B cell (primary cell): ENCODE measurements at regions not wholly inside any gene's neighbourhood (a gene's known extent, or its start where the extent isn't known, plus 50 kb on each side); places are given as distances from the start of the nearest gene placed in this dataset.

ENCODE experiments used
- EZH2 ChIP-seq: IDR thresholded peaks from 2 replicates; pipeline ENCODE4 v1.6.1; 2012; ENCODE audit warnings: borderline replicate concordance, low read depth, mild to moderate bottlenecking, moderate library complexity, low read length; ENCODE audit not compliant: insufficient read depth, poor library complexity, severe bottlenecking
- TF ChIP-seq, protein P1 (sequence below): fragments of 200-600 bp; IDR thresholded peaks from one replicate; pipeline ENCODE4 v1.8.0; 2022; ENCODE audit warnings: antibody characterized with exemption, mild to moderate bottlenecking

DNA sequence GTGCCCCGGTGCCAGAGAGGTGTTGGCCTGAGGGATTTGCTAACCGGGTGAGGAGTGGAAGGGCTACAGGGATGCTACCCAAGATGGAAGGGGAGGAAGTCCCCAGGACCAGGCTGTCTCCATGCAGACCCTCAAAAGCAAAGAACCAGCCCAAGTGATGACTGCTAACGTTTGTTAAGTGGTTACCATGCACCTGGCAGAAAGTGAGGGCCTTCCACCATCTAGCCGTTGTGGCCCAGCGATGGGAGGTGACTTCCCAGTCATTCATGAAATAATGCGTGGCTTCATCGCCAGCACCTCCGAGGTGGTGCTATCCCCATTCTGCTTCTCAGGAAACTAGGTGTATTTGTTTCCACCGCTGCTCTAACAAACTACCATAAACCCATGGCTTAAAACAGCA is 86.8 kb upstream of the LANCL2 start:
- no peak for TF ChIP-seq EZH2
- TF ChIP-seq, protein P1, sequence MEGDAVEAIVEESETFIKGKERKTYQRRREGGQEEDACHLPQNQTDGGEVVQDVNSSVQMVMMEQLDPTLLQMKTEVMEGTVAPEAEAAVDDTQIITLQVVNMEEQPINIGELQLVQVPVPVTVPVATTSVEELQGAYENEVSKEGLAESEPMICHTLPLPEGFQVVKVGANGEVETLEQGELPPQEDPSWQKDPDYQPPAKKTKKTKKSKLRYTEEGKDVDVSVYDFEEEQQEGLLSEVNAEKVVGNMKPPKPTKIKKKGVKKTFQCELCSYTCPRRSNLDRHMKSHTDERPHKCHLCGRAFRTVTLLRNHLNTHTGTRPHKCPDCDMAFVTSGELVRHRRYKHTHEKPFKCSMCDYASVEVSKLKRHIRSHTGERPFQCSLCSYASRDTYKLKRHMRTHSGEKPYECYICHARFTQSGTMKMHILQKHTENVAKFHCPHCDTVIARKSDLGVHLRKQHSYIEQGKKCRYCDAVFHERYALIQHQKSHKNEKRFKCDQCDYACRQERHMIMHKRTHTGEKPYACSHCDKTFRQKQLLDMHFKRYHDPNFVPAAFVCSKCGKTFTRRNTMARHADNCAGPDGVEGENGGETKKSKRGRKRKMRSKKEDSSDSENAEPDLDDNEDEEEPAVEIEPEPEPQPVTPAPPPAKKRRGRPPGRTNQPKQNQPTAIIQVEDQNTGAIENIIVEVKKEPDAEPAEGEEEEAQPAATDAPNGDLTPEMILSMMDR = no peak
